Smooth muscle cell (in vitro differentiated cells): ENCODE measurements at regions not wholly inside any gene's neighbourhood (a gene's known extent, or its start where the extent isn't known, plus 50 kb on each side); places are given as distances from the start of the nearest gene placed in this dataset.

Source experiments
- DNase-seq: peaks from one replicate; lab custom pipeline; 2025; ENCODE audit not compliant: unreplicated experiment; lab: John Stamatoyannopoulos, UW
- H2AFZ ChIP-seq: fragments of 200-600 bp; sonication (generic); 2 replicates; pipeline ENCODE4 v1.6.0; 2016; ENCODE audit warnings: antibody characterized with exemption, low read depth, mild to moderate bottlenecking
- H3F3A ChIP-seq: fragments of 200-600 bp; sonication (generic); 2 replicates; pipeline ENCODE4 v1.6.0; 2017; ENCODE audit warnings: antibody characterized with exemption, low read depth
- H3K27ac ChIP-seq: fragments of 200-600 bp; sonication (generic); 2 replicates; pipeline ENCODE4 v1.5.1; 2016; ENCODE audit warnings: low read depth, mild to moderate bottlenecking
- H3K27me3 ChIP-seq: fragments of 200-600 bp; sonication (generic); 2 replicates; pipeline ENCODE4 v1.6.1; 2016; ENCODE audit warnings: low read depth, mild to moderate bottlenecking
- H3K36me3 ChIP-seq: fragments of 200-600 bp; sonication (generic); 2 replicates; pipeline ENCODE4 v1.5.1; 2016; ENCODE audit warnings: low read depth
- H3K4me1 ChIP-seq: fragments of 200-600 bp; sonication (generic); 2 replicates; pipeline ENCODE4 v1.5.1; 2016; ENCODE audit warnings: low read depth
- H3K4me2 ChIP-seq: fragments of 200-600 bp; sonication (generic); 2 replicates; pipeline ENCODE4 v1.6.0; 2016; ENCODE audit warnings: mild to moderate bottlenecking
- H3K4me3 ChIP-seq: fragments of 200-600 bp; sonication (generic); 2 replicates; pipeline ENCODE4 v1.5.1; 2016; ENCODE audit warnings: mild to moderate bottlenecking
- H3K79me2 ChIP-seq: fragments of 200-600 bp; sonication (generic); 2 replicates; pipeline ENCODE4 v1.6.0; 2016; ENCODE audit warnings: low read depth, mild to moderate bottlenecking
- H3K9ac ChIP-seq: fragments of 200-600 bp; sonication (generic); 2 replicates; pipeline ENCODE4 v1.6.0; 2016; ENCODE audit warnings: low read depth
- H3K9me3 ChIP-seq: fragments of 200-600 bp; sonication (generic); replicated peaks from 2 replicates; pipeline ENCODE4 v1.5.1; 2016; ENCODE audit warnings: low read depth
- H4K20me1 ChIP-seq: fragments of 200-600 bp; sonication (generic); 2 replicates; pipeline ENCODE4 v1.6.0; 2016; ENCODE audit warnings: low read depth
- CTCF ChIP-seq: fragments of 200-600 bp; sonication (generic); IDR thresholded peaks from 2 replicates; pipeline ENCODE4 v1.5.1; 2017; ENCODE audit warnings: borderline replicate concordance, mild to moderate bottlenecking, antibody characterized with exemption; ENCODE audit not compliant: insufficient read depth, poor library complexity, severe bottlenecking
- WGBS: methylation state at CpG from one replicate; pipeline ENCODE4 v1.1.7; 2016; ENCODE audit warnings: low lambda C conversion rate; 5-methylcytosine and 5-hydroxymethylcytosine counted together

DNA sequence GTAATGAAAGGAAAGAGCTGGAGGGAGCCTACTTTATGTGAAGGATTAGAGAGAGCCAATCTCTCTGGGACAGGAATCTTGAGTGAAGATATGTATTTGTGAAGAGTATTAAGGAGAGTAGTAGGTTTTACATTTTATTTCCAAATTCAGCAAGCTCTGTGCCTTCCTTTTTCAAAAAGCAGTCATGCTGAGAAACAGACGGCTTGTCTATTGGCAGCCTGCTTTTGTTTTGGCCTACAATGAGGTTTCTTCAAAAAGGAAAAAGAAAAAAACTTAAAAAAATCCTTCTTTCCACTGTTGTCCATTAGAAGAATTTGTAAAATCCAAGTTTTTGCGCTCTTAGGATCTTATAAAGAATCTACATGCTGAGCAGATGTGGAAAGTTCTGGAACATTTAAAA is 103.6 kb upstream of the PTGFR start:
- 87% methylated on average over 2 of the region's 2 CpGs for WGBS
- H3K79me2 ChIP-seq = no peaks in the 10 kb centered on the region
- H4K20me1 ChIP-seq = no peaks in the 10 kb centered on the region
- no peaks in the 10 kb centered on the region for H3K4me1 ChIP-seq
- H3K36me3 ChIP-seq = no peaks in the 10 kb centered on the region
- no peak for TF ChIP-seq CTCF
- no peak overlapping the region for H3K27ac ChIP-seq
- no peak overlapping the region for H2AFZ ChIP-seq
- no peaks in the 10 kb centered on the region for H3F3A ChIP-seq
- H3K9ac ChIP-seq = no peak overlapping the region
- H3K4me2 ChIP-seq = no peak overlapping the region
- no peaks in the 10 kb centered on the region for H3K9me3 ChIP-seq
- no peaks in the 10 kb centered on the region for H3K27me3 ChIP-seq
- H3K4me3 ChIP-seq = no peak overlapping the region
- DNase-seq = no peak

DNA sequence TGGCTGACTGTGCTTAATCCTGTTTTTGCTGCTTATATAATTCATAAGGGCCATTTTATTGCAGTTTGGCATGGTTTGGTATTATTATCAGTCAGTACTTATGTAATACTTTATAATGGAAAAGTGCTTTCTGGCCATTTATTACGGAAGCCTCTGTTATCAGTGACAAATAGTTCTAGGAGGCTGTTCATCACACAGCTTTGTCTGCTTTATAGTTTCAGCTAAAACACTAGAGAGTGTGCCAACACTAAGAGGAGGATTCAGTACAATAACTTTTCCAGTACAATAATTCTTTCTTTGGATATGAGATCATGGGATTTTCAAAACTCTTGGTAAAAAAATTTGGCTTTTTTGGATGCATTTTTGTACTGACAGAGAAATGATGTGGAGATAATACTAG is 102.9 kb upstream of the PTGFR start:
- H3K9ac ChIP-seq = no peak overlapping the region
- WGBS = 28% methylated on average over 1 of the region's 1 CpG
- no peaks in the 10 kb centered on the region for H3K9me3 ChIP-seq
- H2AFZ ChIP-seq = no peak overlapping the region
- H3K79me2 ChIP-seq = no peaks in the 10 kb centered on the region
- H4K20me1 ChIP-seq = no peaks in the 10 kb centered on the region
- no peaks in the 10 kb centered on the region for H3F3A ChIP-seq
- no peak for DNase-seq
- no peak overlapping the region for H3K27ac ChIP-seq
- no peaks in the 10 kb centered on the region for H3K36me3 ChIP-seq
- H3K4me2 ChIP-seq = no peak overlapping the region
- H3K27me3 ChIP-seq = no peaks in the 10 kb centered on the region
- no peaks in the 10 kb centered on the region for H3K4me1 ChIP-seq
- no peak for TF ChIP-seq CTCF
- H3K4me3 ChIP-seq = no peak overlapping the region

- Histone ChIP-seq H3K4me1 (no peaks in the 10 kb centered on the region), H3K27me3 (no peaks in the 10 kb centered on the region), H3K36me3 (no peaks in the 10 kb centered on the region), H3F3A (no peaks in the 10 kb centered on the region), H3K4me3 (no peak overlapping the region), H3K79me2 (no peaks in the 10 kb centered on the region), H4K20me1 (no peaks in the 10 kb centered on the region), H2AFZ (no peak overlapping the region), H3K27ac (no peak overlapping the region), H3K4me2 (no peak overlapping the region), H3K9me3 (no peaks in the 10 kb centered on the region), H3K9ac (no peak overlapping the region)
- no peak for TF ChIP-seq CTCF
- no peak for DNase-seq
These were observed 102.5 kb upstream of the PTGFR start for GRCh38 chr1:78388275-78388674.

DNA sequence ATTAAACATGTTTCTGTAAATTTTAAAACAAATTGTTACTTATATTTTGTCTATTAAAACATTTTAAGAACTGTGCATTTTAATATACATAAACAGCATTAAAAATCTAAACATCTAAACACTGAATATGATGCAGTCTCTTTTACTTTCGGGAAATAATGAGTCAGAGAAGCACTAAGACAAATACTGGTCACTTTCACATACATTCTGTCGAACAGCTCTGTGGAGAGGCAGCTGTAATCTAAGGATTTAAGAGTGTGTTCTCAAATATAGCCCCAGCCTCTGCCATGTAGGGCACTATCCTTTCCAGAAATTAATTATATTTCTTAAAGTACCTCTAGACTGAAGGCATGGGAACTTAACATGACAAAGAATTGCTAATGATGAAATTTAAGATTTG is 89.6 kb upstream of the PTGFR start:
- H3K4me1 ChIP-seq = no peaks in the 10 kb centered on the region
- H3K27me3 ChIP-seq = no peaks in the 10 kb centered on the region
- no peaks in the 10 kb centered on the region for H3K36me3 ChIP-seq
- no peak overlapping the region for H3K9ac ChIP-seq
- no peak for DNase-seq
- H3F3A ChIP-seq = no peaks in the 10 kb centered on the region
- H3K4me2 ChIP-seq = no peak overlapping the region
- no peak overlapping the region for H2AFZ ChIP-seq
- no peaks in the 10 kb centered on the region for H3K9me3 ChIP-seq
- H3K79me2 ChIP-seq = no peaks in the 10 kb centered on the region
- H4K20me1 ChIP-seq = no peaks in the 10 kb centered on the region
- no peak overlapping the region for H3K4me3 ChIP-seq
- WGBS = 43% methylated on average over 2 of the region's 2 CpGs
- H3K27ac ChIP-seq = no peak overlapping the region
- TF ChIP-seq CTCF = no peak
